PC-9 (cell line): ENCODE measurements at regions not wholly inside any gene's neighbourhood (a gene's known extent, or its start where the extent isn't known, plus 50 kb on each side); places are given as distances from the start of the nearest gene placed in this dataset.

Experiments used
- BruUV-seq: library from RNA; stranded (reverse); fragments of 400-500 nt; replicated peaks from 2 replicates; lab custom pipeline; 2021; lab: Mats Ljungman, UMichigan
- CTCF ChIA-PET: fragments of 300-600 bp; sonication (Branson Sonifier 250); formaldehyde crosslinking; loops from one replicate; lab custom pipeline; 2022; ENCODE audit warnings: antibody characterized with exemption; lab: Charles Lee
- POLR2A ChIA-PET: fragments of 300-600 bp; sonication (Branson Sonifier 250); formaldehyde crosslinking; loops from one replicate; lab custom pipeline; 2022; ENCODE audit warnings: antibody characterized with exemption; ENCODE audit not compliant: unreplicated experiment; lab: Charles Lee
- DNase-seq, 2 experiments: peaks; one replicate each; pipeline versions ENCODE4 v3.0.0 to v3.0.0-alpha.2; 2015 to 2022; ENCODE audit warnings: mixed read lengths in 1 of 2
- H2AFZ ChIP-seq: fragments of 200-600 bp; sonication (generic); 2 replicates; pipeline ENCODE4 v1.8.1; 2017; ENCODE audit warnings: antibody characterized with exemption
- H3F3A ChIP-seq: fragments of 200-600 bp; sonication (generic); 2 replicates; pipeline ENCODE4 v1.8.1; 2017; ENCODE audit warnings: antibody characterized with exemption, mild to moderate bottlenecking, low read depth; ENCODE audit not compliant: insufficient read depth
- H3K27ac ChIP-seq: fragments of 200-600 bp; sonication (generic); 2 replicates; pipeline ENCODE4 v1.6.1; 2016; ENCODE audit warnings: mixed run types
- H3K27me3 ChIP-seq: fragments of 200-600 bp; sonication (generic); 2 replicates; pipeline ENCODE4 v1.6.1; 2016; ENCODE audit warnings: low read depth, mixed run types; ENCODE audit not compliant: insufficient read depth
- H3K36me3 ChIP-seq: fragments of 200-600 bp; sonication (generic); 2 replicates; pipeline ENCODE4 v1.6.1; 2016; ENCODE audit warnings: low read depth, mixed run types
- H3K4me1 ChIP-seq: fragments of 200-600 bp; sonication (generic); replicated peaks from 2 replicates; pipeline ENCODE4 v1.6.1; 2016; ENCODE audit warnings: mixed run types; ENCODE audit not compliant: insufficient read depth
- H3K4me2 ChIP-seq: fragments of 200-600 bp; sonication (generic); 2 replicates; pipeline ENCODE4 v1.6.1; 2017; ENCODE audit warnings: mixed run types
- H3K4me3 ChIP-seq: fragments of 200-600 bp; sonication (generic); 2 replicates; pipeline ENCODE4 v1.6.1; 2016; ENCODE audit warnings: mixed run types
- H3K79me2 ChIP-seq: fragments of 200-600 bp; sonication (generic); 2 replicates; pipeline ENCODE4 v1.6.1; 2017; ENCODE audit warnings: low read depth, mixed run types
- H3K9me2 ChIP-seq: fragments of 200-600 bp; sonication (generic); 2 replicates; pipeline ENCODE4 v1.8.1; 2017; ENCODE audit warnings: mild to moderate bottlenecking; ENCODE audit not compliant: insufficient read depth
- H3K9me3 ChIP-seq: fragments of 200-600 bp; sonication (generic); 2 replicates; pipeline ENCODE4 v1.8.1; 2016; ENCODE audit warnings: low read depth; ENCODE audit not compliant: insufficient read depth
- H4K20me1 ChIP-seq: fragments of 200-600 bp; sonication (generic); 2 replicates; pipeline ENCODE4 v1.8.1; 2017; ENCODE audit not compliant: insufficient read depth
- EZH2 ChIP-seq: fragments of 200-600 bp; sonication (generic); IDR thresholded peaks from 2 replicates; pipeline ENCODE4 v1.8.0; 2017; ENCODE audit warnings: antibody characterized with exemption, low read depth
- intact Hi-C: fragments of 100-400 bp; cut with micrococcal nuclease; formaldehyde crosslinking; loops from one replicate; pipeline ENCODE4 v1.10.0; 2022; ENCODE audit not compliant: unreplicated experiment
- TF ChIP-seq, protein P1 (sequence below): fragments of 200-600 bp; sonication (generic); conservative IDR thresholded peaks from 2 replicates; pipeline ENCODE4 v1.6.1; 2017; ENCODE audit warnings: mixed run types, antibody characterized with exemption, mild to moderate bottlenecking, moderate library complexity

DNA sequence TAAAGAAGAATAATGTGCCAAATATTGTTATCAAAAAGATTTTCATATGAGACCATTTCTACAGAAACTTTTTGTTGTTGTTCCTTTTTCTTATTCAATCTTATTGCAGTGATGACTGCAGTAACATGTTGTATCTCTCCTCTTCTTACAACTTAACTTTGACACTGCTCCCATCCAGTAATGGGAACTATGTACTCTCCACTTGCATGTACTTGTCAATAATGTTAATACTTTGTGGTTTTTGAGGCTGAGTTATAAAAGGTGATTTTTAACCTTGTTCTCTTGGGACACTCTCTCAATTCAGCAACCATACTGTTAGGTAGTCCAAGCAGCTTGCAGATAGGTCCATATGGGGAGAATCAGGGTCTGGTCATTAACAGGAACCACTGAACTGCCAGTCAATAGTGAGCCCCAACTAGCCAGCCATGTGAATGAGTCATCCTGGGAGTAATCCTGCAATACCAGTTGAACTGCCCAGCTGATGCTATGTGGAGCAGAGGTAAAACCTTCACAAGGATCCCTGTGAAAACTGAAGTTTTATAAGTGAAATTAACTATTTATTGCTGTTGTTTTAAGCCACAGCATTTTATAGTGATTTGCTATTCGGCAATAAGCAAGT is 199.6 kb upstream of the DAB2 start:
- peaks cover 35% of the 10 kb centered on the region for H3K4me1 ChIP-seq
- H2AFZ ChIP-seq, result peak overlapping the region; percentile 62
- peak overlapping the region; percentile 78 for H3K27ac ChIP-seq
- H3K79me2 ChIP-seq, result no peaks in the 10 kb centered on the region
- H3F3A ChIP-seq, result peaks cover 18% of the 10 kb centered on the region
- POLR2A ChIA-PET, result interaction anchor here (0.7 kb wide), 2 partner anchors 11 to 462 kb away, joined by 3 read pairs; no protein-coding TSS in a partner anchor
- peaks cover 14% of the 10 kb centered on the region for H3K9me3 ChIP-seq
- intact Hi-C loops, result loop anchor here (2.0 to 10.0 kb wide), 2 partner anchors 54 to 760 kb away; no protein-coding TSS in a partner anchor
- H4K20me1 ChIP-seq, result no peaks in the 10 kb centered on the region
- no peaks in the 10 kb centered on the region for H3K27me3 ChIP-seq
- H3K36me3 ChIP-seq, result 0 out of 2 replicates have a peak, but pooled peaks cover 10% of the 10 kb centered on the region
- CTCF ChIA-PET, result interaction anchor here (1.2 to 1.4 kb wide), 2 partner anchors 15 to 89 kb away, joined by 3 to 5 read pairs; no protein-coding TSS in a partner anchor
- H3K9me2 ChIP-seq, result 0 out of 2 replicates have a peak, but pooled peaks cover 3% of the 10 kb centered on the region
- DNase-seq, result peak; percentile 87 to 96
- peak overlapping the region; percentile 46 for H3K4me3 ChIP-seq
- H3K4me2 ChIP-seq, result peak overlapping the region; percentile 69
- TF ChIP-seq, protein P1, sequence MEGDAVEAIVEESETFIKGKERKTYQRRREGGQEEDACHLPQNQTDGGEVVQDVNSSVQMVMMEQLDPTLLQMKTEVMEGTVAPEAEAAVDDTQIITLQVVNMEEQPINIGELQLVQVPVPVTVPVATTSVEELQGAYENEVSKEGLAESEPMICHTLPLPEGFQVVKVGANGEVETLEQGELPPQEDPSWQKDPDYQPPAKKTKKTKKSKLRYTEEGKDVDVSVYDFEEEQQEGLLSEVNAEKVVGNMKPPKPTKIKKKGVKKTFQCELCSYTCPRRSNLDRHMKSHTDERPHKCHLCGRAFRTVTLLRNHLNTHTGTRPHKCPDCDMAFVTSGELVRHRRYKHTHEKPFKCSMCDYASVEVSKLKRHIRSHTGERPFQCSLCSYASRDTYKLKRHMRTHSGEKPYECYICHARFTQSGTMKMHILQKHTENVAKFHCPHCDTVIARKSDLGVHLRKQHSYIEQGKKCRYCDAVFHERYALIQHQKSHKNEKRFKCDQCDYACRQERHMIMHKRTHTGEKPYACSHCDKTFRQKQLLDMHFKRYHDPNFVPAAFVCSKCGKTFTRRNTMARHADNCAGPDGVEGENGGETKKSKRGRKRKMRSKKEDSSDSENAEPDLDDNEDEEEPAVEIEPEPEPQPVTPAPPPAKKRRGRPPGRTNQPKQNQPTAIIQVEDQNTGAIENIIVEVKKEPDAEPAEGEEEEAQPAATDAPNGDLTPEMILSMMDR, result no peak
- no peak for TF ChIP-seq EZH2
- no TSS peak for BruUV-seq

DNA sequence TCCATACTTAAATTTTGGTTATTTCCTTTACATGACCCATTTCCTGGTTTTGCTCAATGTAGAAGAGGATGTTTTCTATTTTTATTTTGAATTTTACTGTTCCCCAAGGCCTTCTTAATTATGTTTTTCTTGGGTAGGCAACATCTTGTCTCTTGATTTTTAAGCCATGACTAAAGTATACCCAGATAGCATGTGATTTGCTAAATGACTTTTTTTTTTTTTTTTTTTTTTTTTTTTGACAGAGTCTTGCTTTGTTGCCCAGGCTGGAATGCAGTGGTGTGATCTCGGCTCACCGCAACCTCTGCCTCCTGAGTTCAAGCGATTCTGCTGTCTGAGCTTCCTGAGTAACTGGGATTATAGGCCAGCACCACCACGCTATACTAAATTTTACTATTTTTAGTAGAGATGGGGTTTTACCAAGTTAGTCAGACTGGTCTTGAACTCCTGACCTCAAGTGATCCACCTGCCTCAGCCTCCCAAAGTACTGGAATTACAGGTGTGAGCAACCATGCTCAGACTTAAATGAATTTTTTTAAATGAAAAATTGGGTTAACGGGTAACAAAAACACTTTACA is 198.6 kb upstream of the DAB2 start:
- CTCF ChIA-PET, result no interaction called here
- intact Hi-C loops, result loop anchor here (10.0 kb wide), 1 partner anchor 761 kb away; no protein-coding TSS in a partner anchor

DNA sequence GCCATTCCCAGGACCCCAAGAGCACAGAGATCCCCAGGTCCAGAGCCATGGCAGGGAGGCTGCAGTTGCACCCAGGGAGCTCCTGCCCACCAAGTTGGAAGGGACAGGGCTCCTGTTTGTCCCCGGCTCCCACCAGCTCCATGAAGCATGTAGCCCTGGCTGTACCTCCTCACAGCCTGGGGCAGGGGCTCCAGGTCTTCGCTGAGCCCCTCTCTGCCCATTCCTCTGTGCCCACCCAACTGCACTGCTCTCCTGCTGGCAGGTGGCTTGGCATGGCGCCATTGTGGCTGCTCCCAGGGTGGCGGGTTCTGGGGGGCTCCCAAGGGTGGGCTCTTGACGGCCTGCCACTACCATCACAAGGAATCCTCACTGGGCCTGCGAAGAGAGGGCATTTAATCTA is 197.5 kb upstream of the DAB2 start:
- ChIA-PET CTCF (no interaction called here), POLR2A (interaction anchor here (0.7 kb wide), 1 partner anchor 800 kb away, joined by 4 read pairs; no protein-coding TSS in a partner anchor)
- H3K27me3 ChIP-seq, result no peaks in the 10 kb centered on the region
- 0 out of 2 replicates have a peak, but pooled peaks cover 10% of the 10 kb centered on the region for H3K36me3 ChIP-seq
- no peak overlapping the region for H3K4me2 ChIP-seq
- peaks cover 44% of the 10 kb centered on the region for H3K4me1 ChIP-seq
- no peak for TF ChIP-seq EZH2
- TF ChIP-seq, protein P1, result no peak
- H3K27ac ChIP-seq, result no peak overlapping the region
- peaks cover 12% of the 10 kb centered on the region for H3K9me3 ChIP-seq
- DNase-seq, result no peak
- H3K4me3 ChIP-seq, result no peak overlapping the region
- H3K79me2 ChIP-seq, result no peaks in the 10 kb centered on the region
- intact Hi-C loops, result loop anchor here (10.0 kb wide), 1 partner anchor 763 kb away; no protein-coding TSS in a partner anchor
- no peak overlapping the region for H2AFZ ChIP-seq
- BruUV-seq, result no TSS peak
- 0 out of 2 replicates have a peak, but pooled peaks cover 3% of the 10 kb centered on the region for H3K9me2 ChIP-seq
- peaks cover 18% of the 10 kb centered on the region for H3F3A ChIP-seq
- H4K20me1 ChIP-seq, result no peaks in the 10 kb centered on the region

More for the DNA sequence above, 198.6 kb upstream of the DAB2 start:
- Histone ChIP-seq H3F3A (peaks cover 18% of the 10 kb centered on the region), H3K27me3 (no peaks in the 10 kb centered on the region), H3K27ac (peak overlapping the region; percentile 78), H3K79me2 (no peaks in the 10 kb centered on the region), H4K20me1 (no peaks in the 10 kb centered on the region), H3K4me3 (no peak overlapping the region), H3K9me3 (peaks cover 12% of the 10 kb centered on the region), H3K9me2 (0 out of 2 replicates have a peak, but pooled peaks cover 3% of the 10 kb centered on the region), H3K36me3 (0 out of 2 replicates have a peak, but pooled peaks cover 10% of the 10 kb centered on the region), H2AFZ (no peak overlapping the region), H3K4me1 (peaks cover 44% of the 10 kb centered on the region), H3K4me2 (peak overlapping the region; percentile 69; the same call in 1 of the 2 replicates)
- no peak for TF ChIP-seq EZH2
- TF ChIP-seq, protein P1, result no peak
- POLR2A ChIA-PET, result no interaction called here
- no TSS peak for BruUV-seq
- DNase-seq, result no peak
